GM12878 (cell line): ENCODE measurements at regions not wholly inside any gene's neighbourhood (a gene's known extent, or its start where the extent isn't known, plus 50 kb on each side); places are given as distances from the start of the nearest gene placed in this dataset.

Experiments
- ATAC-seq: fragments of 200-7000 bp; cut with Tn5 transposase; 3 replicates; pipeline ENCODE4 v1.9.1; 2020; ENCODE audit warnings: mild to moderate bottlenecking, moderate library complexity
- BruUV-seq: library from RNA; stranded (reverse); fragments of 400-500 nt; replicated peaks from 2 replicates; lab custom pipeline; 2021; lab: Mats Ljungman, UMichigan
- CTCF ChIA-PET: fragments of 300-600 bp; sonication (Branson Sonifier 250); formaldehyde crosslinking; extraction: SDS; loops from one replicate; lab custom pipeline; 2021; ENCODE audit warnings: inconsistent platforms; lab: Yijun Ruan, JAX
- POLR2A ChIA-PET: fragments of 350-600 bp; formaldehyde crosslinking; extraction: SDS; loops from one replicate; lab custom pipeline; 2021; ENCODE audit warnings: inconsistent platforms; lab: Charles Lee
- RAD21 ChIA-PET: fragments of 300-600 bp; sonication (Branson Sonifier 250); formaldehyde crosslinking; loops from one replicate; lab custom pipeline; 2023; ENCODE audit warnings: antibody characterized with exemption; ENCODE audit not compliant: unreplicated experiment; lab: Charles Lee
- SMC1A ChIA-PET: fragments of 300-600 bp; sonication (Branson Sonifier 250); formaldehyde crosslinking; loops from one replicate; lab custom pipeline; 2023; ENCODE audit not compliant: unreplicated experiment, uncharacterized antibody; lab: Charles Lee
- DNase-seq: peaks from one replicate; pipeline ENCODE4 v3.0.0-alpha.2; 2011; ENCODE audit warnings: low read depth, low spot score
- FAIRE-seq: peaks from 3 replicates; lab custom pipeline; 2011; peaks lifted over from hg19 to GRCh38; lab: Jason Lieb, UNC
- H2AFZ ChIP-seq: 2 replicates; pipeline ENCODE4 v1.6.0; 2011; ENCODE audit warnings: low read depth, low read length, control low read depth; ENCODE audit not compliant: control insufficient read depth
- H3K27ac ChIP-seq: 2 replicates; pipeline ENCODE4 v1.5.1; 2011; ENCODE audit warnings: control low read depth; ENCODE audit not compliant: control insufficient read depth, insufficient read depth
- H3K27me3 ChIP-seq, 2 experiments: replicated peaks in 1 of 2; 2 replicates each; pipeline versions ENCODE4 v1.6.0 to v1.6.1; 2011; ENCODE audit warnings: low read length in 1 of 2; ENCODE audit not compliant: control insufficient read depth in 2 of 2, insufficient read depth in 2 of 2
- H3K36me3 ChIP-seq, 2 experiments: 2 replicates each; pipeline ENCODE4 v1.5.1; 2011; ENCODE audit warnings: low read length in 1 of 2; ENCODE audit not compliant: control insufficient read depth in 2 of 2, insufficient read depth in 2 of 2
- H3K4me1 ChIP-seq: 2 replicates; pipeline ENCODE4 v1.6.1; 2011; ENCODE audit warnings: mild to moderate bottlenecking, low read length, moderate library complexity, mixed read lengths; ENCODE audit not compliant: control insufficient read depth, insufficient read depth
- H3K4me2 ChIP-seq: 2 replicates; pipeline ENCODE4 v1.6.0; 2011; ENCODE audit warnings: control low read depth; ENCODE audit not compliant: control insufficient read depth, insufficient read depth
- H3K4me3 ChIP-seq: fragments of 200-600 bp; sonication (generic); 2 replicates; pipeline ENCODE4 v1.5.1; 2016
- H3K79me2 ChIP-seq: 2 replicates; pipeline ENCODE4 v1.6.0; 2011; ENCODE audit warnings: low read length; ENCODE audit not compliant: control insufficient read depth, insufficient read depth
- H3K9ac ChIP-seq: 2 replicates; pipeline ENCODE4 v1.8.0; 2011; ENCODE audit warnings: low read length, control low read depth, mixed read lengths; ENCODE audit not compliant: control insufficient read depth, insufficient read depth
- H3K9me3 ChIP-seq: replicated peaks from 3 replicates; pipeline ENCODE4 v1.5.1; 2011; ENCODE audit warnings: mild to moderate bottlenecking, low read length; ENCODE audit not compliant: control insufficient read depth, insufficient read depth
- H4K20me1 ChIP-seq: 2 replicates; pipeline ENCODE4 v1.6.0; 2011; ENCODE audit not compliant: control insufficient read depth, insufficient read depth
- BRCA1 ChIP-seq: IDR thresholded peaks from 2 replicates; pipeline ENCODE4 v1.6.1; 2011; ENCODE audit warnings: low read depth, low read length, improper control_type of control experiment
- CBFB ChIP-seq: IDR thresholded peaks from 2 replicates; pipeline ENCODE4 v1.6.1; 2016; ENCODE audit warnings: antibody characterized with exemption, low read depth
- EGR1 ChIP-seq, 2 experiments: IDR thresholded peaks; 1 replicate in 1 of 2; 2 replicates in 1 of 2; pipeline ENCODE4 v1.6.1; 2011 to 2012; ENCODE audit warnings: low read depth in 2 of 2, low read length in 2 of 2, borderline replicate concordance in 1 of 2, mild to moderate bottlenecking in 1 of 2, moderate library complexity in 1 of 2
- EP300 ChIP-seq, 2 experiments: fragments of 150-350 bp in 1 of 2; IDR thresholded peaks; 2 replicates each; pipeline ENCODE4 v1.6.1; 2011 to 2012; ENCODE audit warnings: low read depth in 2 of 2, low read length in 2 of 2, borderline replicate concordance in 1 of 2, improper control_type of control experiment in 1 of 2, inconsistent platforms in 1 of 2; ENCODE audit not compliant: control insufficient read depth in 1 of 2
- EZH2 ChIP-seq: IDR thresholded peaks from 2 replicates; pipeline ENCODE4 v1.6.1; 2012; ENCODE audit warnings: low read depth, mild to moderate bottlenecking, control low read depth, inconsistent platforms, low read length, borderline replicate concordance; ENCODE audit not compliant: control insufficient read depth
- GABPA ChIP-seq: IDR thresholded peaks from 2 replicates; pipeline ENCODE4 v1.6.1; 2014; ENCODE audit warnings: antibody characterized with exemption, low read depth, mild to moderate bottlenecking, inconsistent platforms
- IKZF2 ChIP-seq, 2 experiments: fragments of 450-650 bp; IDR thresholded peaks; 2 replicates each; pipeline ENCODE4 v1.6.1; 2017; ENCODE audit warnings: mild to moderate bottlenecking in 2 of 2, moderate library complexity in 2 of 2
- JUNB ChIP-seq: IDR thresholded peaks from 2 replicates; pipeline ENCODE4 v1.6.1; 2016; ENCODE audit warnings: antibody characterized with exemption, mild to moderate bottlenecking
- MTA2 ChIP-seq: fragments of 450-650 bp; IDR thresholded peaks from 2 replicates; pipeline ENCODE4 v1.6.1; 2016; ENCODE audit warnings: low read depth, mild to moderate bottlenecking, moderate library complexity
- NFXL1 ChIP-seq: fragments of 450-650 bp; IDR thresholded peaks from 2 replicates; pipeline ENCODE4 v1.6.1; 2017; ENCODE audit warnings: antibody characterized with exemption, mild to moderate bottlenecking, borderline replicate concordance
- NFYB ChIP-seq: IDR thresholded peaks from 2 replicates; pipeline ENCODE4 v1.6.1; 2011; ENCODE audit warnings: low read depth, mild to moderate bottlenecking, low read length, improper control_type of control experiment, moderate library complexity; ENCODE audit not compliant: insufficient read depth
- SMAD5 ChIP-seq: IDR thresholded peaks from 2 replicates; pipeline ENCODE4 v1.6.1; 2016; ENCODE audit warnings: antibody characterized with exemption, low read depth
- SUZ12 ChIP-seq: fragments of 200-600 bp; sonication (generic); IDR thresholded peaks from one replicate; pipeline ENCODE4 v1.6.1; 2018; ENCODE audit warnings: antibody characterized with exemption, mild to moderate bottlenecking; ENCODE audit not compliant: unreplicated experiment
- ZBED1 ChIP-seq: IDR thresholded peaks from 2 replicates; pipeline ENCODE4 v1.6.1; 2016; ENCODE audit warnings: borderline replicate concordance
- ZNF384 ChIP-seq: IDR thresholded peaks from 2 replicates; pipeline ENCODE4 v1.6.1; 2012; ENCODE audit warnings: low read depth, mild to moderate bottlenecking, low read length, improper control_type of control experiment, borderline replicate concordance
- WGBS: methylation state at CpG from one replicate; pipeline ENCODE4 v1.1.6; 2016; ENCODE audit warnings: low lambda C conversion rate; ENCODE audit not compliant: insufficient replicate concordance, insufficient coverage; ENCODE audit errors: missing lambda C conversion rate; 5-methylcytosine and 5-hydroxymethylcytosine counted together
- in situ Hi-C: fragments of 300-500 bp; cut with MboI; formaldehyde crosslinking; loops from 9 replicates; pipeline ENCODE4 v1.14.3; 2018; ENCODE audit warnings: mixed read lengths
- intact Hi-C: fragments of 100-400 bp; cut with micrococcal nuclease; formaldehyde crosslinking; loops from one replicate; pipeline ENCODE4 v1.14.2; 2022; ENCODE audit not compliant: unreplicated experiment
- TF ChIP-seq, protein P1 (sequence below): fragments of 450-650 bp; IDR thresholded peaks from 2 replicates; pipeline ENCODE4 v1.6.1; 2016; ENCODE audit warnings: mild to moderate bottlenecking
- TF ChIP-seq, protein P2 (sequence below): IDR thresholded peaks from 2 replicates; pipeline ENCODE4 v1.6.1; 2011; ENCODE audit warnings: low read depth, mild to moderate bottlenecking, low read length, moderate library complexity, borderline replicate concordance; ENCODE audit errors: extremely low read depth
- TF ChIP-seq, protein P3 (sequence below): fragments of 150-350 bp; IDR thresholded peaks from 2 replicates; pipeline ENCODE4 v1.6.1; 2014; ENCODE audit warnings: mild to moderate bottlenecking, low read depth, low read length

DNA sequence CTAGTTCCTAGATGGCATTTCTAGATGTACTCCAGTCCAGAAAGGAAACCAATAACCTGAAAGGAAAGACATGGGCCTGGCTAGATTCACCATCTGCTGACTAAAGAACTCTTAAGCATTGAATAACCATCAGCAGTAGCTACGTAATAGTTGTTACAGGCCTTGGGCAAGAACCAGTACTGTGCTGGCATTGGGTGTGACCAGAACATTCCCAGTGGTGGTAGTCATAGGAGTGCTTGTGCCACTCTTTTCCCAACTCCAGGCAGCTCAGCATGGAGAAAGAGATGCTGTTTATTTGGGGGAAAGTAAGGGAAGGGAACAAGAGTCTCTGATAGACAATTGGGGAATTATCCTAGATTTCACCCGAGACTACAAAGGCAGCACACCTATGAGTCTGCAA lies 333.3 kb downstream of the SLC16A7 start:
- Histone ChIP-seq H4K20me1 (no peaks in the 10 kb centered on the region), H3K4me2 (no peak overlapping the region), H3K79me2 (no peaks in the 10 kb centered on the region), H3K4me3 (no peak overlapping the region), H3K9me3 (no peaks in the 10 kb centered on the region)
- no TSS peak for BruUV-seq
- no peak for FAIRE-seq
- POLR2A ChIA-PET = no interaction called here
- intact Hi-C loops = no loop called here
- WGBS = 9% methylated on average over 2 of the region's 2 CpGs
- SMC1A ChIA-PET = no interaction called here
- no peak for DNase-seq
- in situ Hi-C loops = no loop called here
- TF ChIP-seq EGR1 (IDR thresholded peaks at IDR 0.05; ENCODE audit: borderline replicate concordance in 1 of 2, low read depth in 2 of 2, low read length in 2 of 2) = no peak
- no peak for TF ChIP-seq ZBED1
- TF ChIP-seq EP300 (IDR thresholded peaks at IDR 0.05; ENCODE audit: borderline replicate concordance in 1 of 2, control insufficient read depth in 1 of 2, low read depth in 2 of 2, low read length in 2 of 2) = no peak
- TF ChIP-seq JUNB = no peak
- TF ChIP-seq, protein P1, sequence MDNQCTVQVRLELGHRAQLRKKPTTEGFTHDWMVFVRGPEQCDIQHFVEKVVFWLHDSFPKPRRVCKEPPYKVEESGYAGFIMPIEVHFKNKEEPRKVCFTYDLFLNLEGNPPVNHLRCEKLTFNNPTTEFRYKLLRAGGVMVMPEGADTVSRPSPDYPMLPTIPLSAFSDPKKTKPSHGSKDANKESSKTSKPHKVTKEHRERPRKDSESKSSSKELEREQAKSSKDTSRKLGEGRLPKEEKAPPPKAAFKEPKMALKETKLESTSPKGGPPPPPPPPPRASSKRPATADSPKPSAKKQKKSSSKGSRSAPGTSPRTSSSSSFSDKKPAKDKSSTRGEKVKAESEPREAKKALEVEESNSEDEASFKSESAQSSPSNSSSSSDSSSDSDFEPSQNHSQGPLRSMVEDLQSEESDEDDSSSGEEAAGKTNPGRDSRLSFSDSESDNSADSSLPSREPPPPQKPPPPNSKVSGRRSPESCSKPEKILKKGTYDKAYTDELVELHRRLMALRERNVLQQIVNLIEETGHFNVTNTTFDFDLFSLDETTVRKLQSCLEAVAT = no peak
- no peak for TF ChIP-seq MTA2
- no peak for TF ChIP-seq ZNF384
- TF ChIP-seq NFXL1 = no peak
- TF ChIP-seq CBFB = no peak
- TF ChIP-seq SMAD5 = no peak
- TF ChIP-seq SUZ12 = no peak
- TF ChIP-seq NFYB = no peak
- TF ChIP-seq, protein P2, sequence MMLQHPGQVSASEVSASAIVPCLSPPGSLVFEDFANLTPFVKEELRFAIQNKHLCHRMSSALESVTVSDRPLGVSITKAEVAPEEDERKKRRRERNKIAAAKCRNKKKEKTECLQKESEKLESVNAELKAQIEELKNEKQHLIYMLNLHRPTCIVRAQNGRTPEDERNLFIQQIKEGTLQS = no peak
- TF ChIP-seq IKZF2 (IDR thresholded peaks at IDR 0.05) = no peak
- TF ChIP-seq, protein P3, sequence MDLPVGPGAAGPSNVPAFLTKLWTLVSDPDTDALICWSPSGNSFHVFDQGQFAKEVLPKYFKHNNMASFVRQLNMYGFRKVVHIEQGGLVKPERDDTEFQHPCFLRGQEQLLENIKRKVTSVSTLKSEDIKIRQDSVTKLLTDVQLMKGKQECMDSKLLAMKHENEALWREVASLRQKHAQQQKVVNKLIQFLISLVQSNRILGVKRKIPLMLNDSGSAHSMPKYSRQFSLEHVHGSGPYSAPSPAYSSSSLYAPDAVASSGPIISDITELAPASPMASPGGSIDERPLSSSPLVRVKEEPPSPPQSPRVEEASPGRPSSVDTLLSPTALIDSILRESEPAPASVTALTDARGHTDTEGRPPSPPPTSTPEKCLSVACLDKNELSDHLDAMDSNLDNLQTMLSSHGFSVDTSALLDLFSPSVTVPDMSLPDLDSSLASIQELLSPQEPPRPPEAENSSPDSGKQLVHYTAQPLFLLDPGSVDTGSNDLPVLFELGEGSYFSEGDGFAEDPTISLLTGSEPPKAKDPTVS = no peak
- no peak for TF ChIP-seq GABPA
- TF ChIP-seq EZH2 = no peak
- TF ChIP-seq BRCA1 = no peak
- TF ChIP-seq, all 136 proteins: peak for 0
- H3K9ac ChIP-seq = no peak overlapping the region
- RAD21 ChIA-PET = no interaction called here
- no peaks in the 10 kb centered on the region for H3K36me3 ChIP-seq
- no peaks in the 10 kb centered on the region for H3K27me3 ChIP-seq
- no peak overlapping the region for H3K27ac ChIP-seq
- no peak for ATAC-seq
- CTCF ChIA-PET = no interaction called here
- no peaks in the 10 kb centered on the region for H3K4me1 ChIP-seq
- no peak overlapping the region for H2AFZ ChIP-seq
